ENCODE measurements at regions not wholly inside any gene's neighbourhood (a gene's known extent, or its start where the extent isn't known, plus 50 kb on each side); places are given as distances from the start of the nearest gene placed in this dataset.

- DNase-seq: no peak
Measured at GRCh38 chrX:68920561-68920960, 91.7 kb downstream of the EFNB1 start.

- DNase-seq: no peak
Measured at GRCh38 chrX:68919707-68920106, 90.9 kb downstream of the EFNB1 start.

- no peak for DNase-seq
Measured at GRCh38 chrX:68918202-68918601, 89.4 kb downstream of the EFNB1 start.

GRCh38 chrX:68917799-68918198 lies 89.0 kb downstream of the EFNB1 start:
- DNase-seq: no peak

GRCh38 chrX:68916891-68917290 lies 88.1 kb downstream of the EFNB1 start:
- no peak for DNase-seq

GRCh38 chrX:68915778-68916177 lies 87.0 kb downstream of the EFNB1 start:
- no peak for DNase-seq

GRCh38 chrX:68914479-68914946 lies 85.7 kb downstream of the EFNB1 start:
- no peak for DNase-seq

GRCh38 chrX:68913249-68913547 lies 84.4 kb downstream of the EFNB1 start:
- no peak for DNase-seq

- peak; percentile 63 for DNase-seq
Measured at GRCh38 chrX:68912113-68912512, 83.3 kb downstream of the EFNB1 start.

- DNase-seq: no peak
Measured at GRCh38 chrX:68910731-68911428, 82.1 kb downstream of the EFNB1 start.

- no peak for DNase-seq
Measured at GRCh38 chrX:68909945-68910344, 81.1 kb downstream of the EFNB1 start.

GRCh38 chrX:68908071-68908470 lies 79.2 kb downstream of the EFNB1 start:
- DNase-seq: no peak

- no peak for DNase-seq
Measured at GRCh38 chrX:68902706-68903504, 74.1 kb downstream of the EFNB1 start.

- DNase-seq: no peak
Measured at GRCh38 chrX:68901519-68901918, 72.7 kb downstream of the EFNB1 start.

- no peak for DNase-seq
Measured at GRCh38 chrX:68898598-68898997, 69.8 kb downstream of the EFNB1 start.

- peak; percentile 6 for DNase-seq
Measured at GRCh38 chrX:68897118-68897945, 68.5 kb downstream of the EFNB1 start.

GRCh38 chrX:68896581-68896980 lies 67.8 kb downstream of the EFNB1 start:
- DNase-seq: no peak

- no peak for DNase-seq
Measured at GRCh38 chrX:68895778-68896177, 67.0 kb downstream of the EFNB1 start.

GRCh38 chrX:68895341-68895755 lies 66.5 kb downstream of the EFNB1 start:
- peak; percentile 68 for DNase-seq

GRCh38 chrX:68894513-68895340 lies 65.9 kb downstream of the EFNB1 start:
- no peak for DNase-seq

GRCh38 chrX:68894142-68894512 lies 65.3 kb downstream of the EFNB1 start:
- DNase-seq: no peak

GRCh38 chrX:68892651-68893050 lies 63.8 kb downstream of the EFNB1 start:
- DNase-seq: no peak
